ENCODE measurements at regions not wholly inside any gene's neighbourhood (a gene's known extent, or its start where the extent isn't known, plus 50 kb on each side); places are given as distances from the start of the nearest gene placed in this dataset.

- H3K4me3 ChIP-seq, result no peak overlapping the region
- TF ChIP-seq POLR2A (IDR thresholded peaks at IDR 0.05) (no peak), POLR2AphosphoS5 (IDR thresholded peaks at IDR 0.05) (no peak)
- TF ChIP-seq, protein P1, sequence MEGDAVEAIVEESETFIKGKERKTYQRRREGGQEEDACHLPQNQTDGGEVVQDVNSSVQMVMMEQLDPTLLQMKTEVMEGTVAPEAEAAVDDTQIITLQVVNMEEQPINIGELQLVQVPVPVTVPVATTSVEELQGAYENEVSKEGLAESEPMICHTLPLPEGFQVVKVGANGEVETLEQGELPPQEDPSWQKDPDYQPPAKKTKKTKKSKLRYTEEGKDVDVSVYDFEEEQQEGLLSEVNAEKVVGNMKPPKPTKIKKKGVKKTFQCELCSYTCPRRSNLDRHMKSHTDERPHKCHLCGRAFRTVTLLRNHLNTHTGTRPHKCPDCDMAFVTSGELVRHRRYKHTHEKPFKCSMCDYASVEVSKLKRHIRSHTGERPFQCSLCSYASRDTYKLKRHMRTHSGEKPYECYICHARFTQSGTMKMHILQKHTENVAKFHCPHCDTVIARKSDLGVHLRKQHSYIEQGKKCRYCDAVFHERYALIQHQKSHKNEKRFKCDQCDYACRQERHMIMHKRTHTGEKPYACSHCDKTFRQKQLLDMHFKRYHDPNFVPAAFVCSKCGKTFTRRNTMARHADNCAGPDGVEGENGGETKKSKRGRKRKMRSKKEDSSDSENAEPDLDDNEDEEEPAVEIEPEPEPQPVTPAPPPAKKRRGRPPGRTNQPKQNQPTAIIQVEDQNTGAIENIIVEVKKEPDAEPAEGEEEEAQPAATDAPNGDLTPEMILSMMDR (IDR thresholded peaks at IDR 0.05), result no peak
- no peak overlapping the region for H3K27ac ChIP-seq
- no peak for DNase-seq (ENCODE audit: low spot score)
- no peaks in the 10 kb centered on the region for H3K9me3 ChIP-seq
- intact Hi-C loops (cut with DNase I), result no loop called here
- H3K4me1 ChIP-seq (replicated peaks), result no peaks in the 10 kb centered on the region
- no peaks in the 10 kb centered on the region for H3K36me3 ChIP-seq
- 81% methylated on average over 2 of the region's 2 CpGs for WGBS
- H3K27me3 ChIP-seq (replicated peaks; ENCODE audit: insufficient read depth), result no peaks in the 10 kb centered on the region
Observed at GRCh38 chr17:54261465-54261864, 438.7 kb downstream of the KIF2B start.

- Histone ChIP-seq H3K36me3 (no peaks in the 10 kb centered on the region), H3K4me3 (no peak overlapping the region), H3K27me3 (replicated peaks; ENCODE audit: insufficient read depth) (no peaks in the 10 kb centered on the region), H3K27ac (peak overlapping the region in 1 of 2 donors; percentile 12), H3K9me3 (no peaks in the 10 kb centered on the region), H3K4me1 (replicated peaks) (no peaks in the 10 kb centered on the region)
- intact Hi-C loops (cut with DNase I), result no loop called here
- DNase-seq (ENCODE audit: low spot score), result peak; percentile 58
- TF ChIP-seq POLR2A (IDR thresholded peaks at IDR 0.05) (no peak), POLR2AphosphoS5 (IDR thresholded peaks at IDR 0.05) (peak; percentile 35)
- 10% methylated on average over 2 of the region's 2 CpGs for WGBS
Observed at GRCh38 chr17:54269881-54270280, 447.2 kb downstream of the KIF2B start.

- WGBS, result 54% methylated on average over 2 of the region's 2 CpGs
- Histone ChIP-seq H3K27me3 (replicated peaks; ENCODE audit: insufficient read depth) (no peaks in the 10 kb centered on the region), H3K4me3 (no peak overlapping the region), H3K9me3 (no peaks in the 10 kb centered on the region), H3K27ac (no peak overlapping the region), H3K4me1 (replicated peaks) (no peaks in the 10 kb centered on the region), H3K36me3 (no peaks in the 10 kb centered on the region)
- DNase-seq (ENCODE audit: low spot score), result no peak
- intact Hi-C loops (cut with DNase I), result no loop called here
- TF ChIP-seq POLR2AphosphoS5 (IDR thresholded peaks at IDR 0.05) (no peak), POLR2A (IDR thresholded peaks at IDR 0.05) (no peak)
- TF ChIP-seq, protein P1 (IDR thresholded peaks at IDR 0.05), result no peak
Observed at GRCh38 chr17:54270499-54270898, 447.8 kb downstream of the KIF2B start.

- Histone ChIP-seq H3K36me3 (no peaks in the 10 kb centered on the region), H3K4me3 (no peak overlapping the region), H3K9me3 (no peaks in the 10 kb centered on the region), H3K27ac (no peak overlapping the region), H3K27me3 (replicated peaks; ENCODE audit: insufficient read depth) (no peaks in the 10 kb centered on the region), H3K4me1 (replicated peaks) (no peaks in the 10 kb centered on the region)
- no peak for TF ChIP-seq POLR2A (IDR thresholded peaks at IDR 0.05)
- TF ChIP-seq POLR2AphosphoS5 (IDR thresholded peaks at IDR 0.05), result no peak
- TF ChIP-seq, protein P1 (IDR thresholded peaks at IDR 0.05), result no peak
- DNase-seq (ENCODE audit: low spot score), result no peak
- intact Hi-C loops (cut with DNase I), result no loop called here
Observed at GRCh38 chr17:54277868-54278267, 455.1 kb downstream of the KIF2B start.

DNA sequence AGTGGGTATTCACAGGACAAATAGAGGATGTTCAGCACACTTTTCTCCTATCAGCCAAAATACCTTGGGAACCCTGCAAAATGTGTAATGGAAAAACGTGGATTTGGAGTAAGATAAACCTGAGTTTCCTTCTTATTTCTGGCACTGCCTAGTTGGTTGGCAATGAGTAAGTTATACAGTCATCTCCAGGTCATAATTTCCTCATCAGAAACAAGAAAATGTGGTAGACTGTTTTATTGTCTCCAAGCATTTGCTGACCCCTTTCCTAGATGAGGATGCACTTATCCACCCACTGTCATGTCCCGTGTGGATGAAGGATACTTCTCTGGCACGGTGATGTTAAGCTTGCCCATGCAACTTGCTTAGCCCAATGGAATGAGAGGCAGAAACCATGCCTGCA, 458.0 kb downstream of the KIF2B start:
- H3K4me3 ChIP-seq, result no peak overlapping the region
- 73% methylated on average over 3 of the region's 3 CpGs for WGBS
- H3K4me1 ChIP-seq (replicated peaks), result no peaks in the 10 kb centered on the region
- no peaks in the 10 kb centered on the region for H3K9me3 ChIP-seq
- no peak for DNase-seq (ENCODE audit: low spot score)
- intact Hi-C loops (cut with DNase I), result no loop called here
- H3K27ac ChIP-seq, result no peak overlapping the region
- H3K27me3 ChIP-seq (replicated peaks; ENCODE audit: insufficient read depth), result no peaks in the 10 kb centered on the region
- no peak for TF ChIP-seq POLR2AphosphoS5 (IDR thresholded peaks at IDR 0.05)
- TF ChIP-seq, protein P1 (IDR thresholded peaks at IDR 0.05), result no peak
- no peak for TF ChIP-seq POLR2A (IDR thresholded peaks at IDR 0.05)
- no peaks in the 10 kb centered on the region for H3K36me3 ChIP-seq

All from prostate gland (tissue), 2 donors.